Neural cell (in vitro differentiated cells): ENCODE measurements at regions not wholly inside any gene's neighbourhood (a gene's known extent, or its start where the extent isn't known, plus 50 kb on each side); places are given as distances from the start of the nearest gene placed in this dataset.

Experiments
- H2AFZ ChIP-seq: fragments of 200-600, 300-800 bp; sonication (generic), shearing (Covaris generic); 2 replicates; pipeline ENCODE4 v1.6.0; 2014; ENCODE audit warnings: low read depth, mild to moderate bottlenecking, antibody characterized with exemption, low read length, moderate library complexity
- H3F3A ChIP-seq: fragments of 200-600 bp; shearing (Covaris generic); 2 replicates; pipeline ENCODE4 v1.6.1; 2016; ENCODE audit warnings: mild to moderate bottlenecking, moderate library complexity, mixed read lengths, antibody characterized with exemption, low read length; ENCODE audit not compliant: insufficient read depth, poor library complexity, severe bottlenecking
- H3K27ac ChIP-seq: fragments of 200-600, 300-800 bp; sonication (generic), shearing (Covaris generic); 2 replicates; pipeline ENCODE4 v1.5.1; 2014; ENCODE audit warnings: mild to moderate bottlenecking, low read length, moderate library complexity
- H3K27me3 ChIP-seq: fragments of 300-800, 200-600 bp; sonication (generic), shearing (Covaris generic); 2 replicates; pipeline ENCODE4 v1.6.0; 2014; ENCODE audit warnings: mild to moderate bottlenecking, low read depth, low read length, moderate library complexity; ENCODE audit not compliant: insufficient read depth
- H3K36me3 ChIP-seq: fragments of 300-800, 200-600 bp; sonication (generic), shearing (Covaris generic); 2 replicates; pipeline ENCODE4 v1.5.1; 2014; ENCODE audit warnings: mild to moderate bottlenecking, antibody characterized with exemption, low read length, moderate library complexity; ENCODE audit not compliant: insufficient read depth
- H3K4me2 ChIP-seq: fragments of 300-800, 200-600 bp; sonication (generic), shearing (Covaris generic); 2 replicates; pipeline ENCODE4 v1.6.0; 2014; ENCODE audit warnings: mild to moderate bottlenecking, low read length
- H3K4me3 ChIP-seq: fragments of 300-800, 200-600 bp; sonication (generic), shearing (Covaris generic); 2 replicates; pipeline ENCODE4 v1.5.1; 2014; ENCODE audit warnings: mild to moderate bottlenecking, low read length, moderate library complexity
- H3K79me2 ChIP-seq: fragments of 200-600 bp; shearing (Covaris generic); replicated peaks from 2 replicates; pipeline ENCODE4 v1.6.0; 2014; ENCODE audit warnings: mild to moderate bottlenecking, low read length, moderate library complexity; ENCODE audit not compliant: insufficient read depth
- H3K9ac ChIP-seq: fragments of 300-800, 200-600 bp; sonication (generic), shearing (Covaris generic); 2 replicates; pipeline ENCODE4 v1.6.1; 2016; ENCODE audit warnings: mild to moderate bottlenecking, low read length, mixed read lengths
- H3K9me2 ChIP-seq: fragments of 200-600 bp; shearing (Covaris generic); 2 replicates; pipeline ENCODE4 v1.6.1; 2016; ENCODE audit warnings: mild to moderate bottlenecking, low read length, mixed read lengths; ENCODE audit not compliant: insufficient read depth
- H3K9me3 ChIP-seq: fragments of 200-600, 300-800 bp; sonication (generic), shearing (Covaris generic); 2 replicates; pipeline ENCODE4 v1.6.1; 2016; ENCODE audit warnings: mild to moderate bottlenecking, mixed run types, low read length, moderate library complexity, mixed read lengths
- H4K20me1 ChIP-seq: fragments of 200-600 bp; shearing (Covaris generic); 2 replicates; pipeline ENCODE4 v1.6.1; 2016; ENCODE audit warnings: mild to moderate bottlenecking, mixed run types; ENCODE audit not compliant: insufficient read depth
- CTCF ChIP-seq: fragments of 450-650 bp; IDR thresholded peaks from 2 replicates; pipeline ENCODE4 v1.5.1; 2014; ENCODE audit warnings: antibody characterized with exemption, mild to moderate bottlenecking, moderate library complexity; ENCODE audit not compliant: poor library complexity, severe bottlenecking
- EP300 ChIP-seq: fragments of 450-650 bp; conservative IDR thresholded peaks from 2 replicates; pipeline ENCODE4 v1.6.1; 2014; ENCODE audit warnings: antibody characterized with exemption, mild to moderate bottlenecking, moderate library complexity; ENCODE audit not compliant: poor library complexity, severe bottlenecking
- EZH2 ChIP-seq: fragments of 200-600, 300-800 bp; shearing (Covaris generic), sonication (generic); IDR thresholded peaks from 2 replicates; pipeline ENCODE4 v1.6.1; 2014; ENCODE audit warnings: antibody characterized with exemption, low read length, borderline replicate concordance, mild to moderate bottlenecking; ENCODE audit not compliant: insufficient read depth, poor library complexity, severe bottlenecking
- MXI1 ChIP-seq: fragments of 450-650 bp; conservative IDR thresholded peaks from 2 replicates; pipeline ENCODE4 v1.6.1; 2014; ENCODE audit warnings: antibody characterized with exemption, mild to moderate bottlenecking; ENCODE audit not compliant: poor library complexity, severe bottlenecking
- POLR2AphosphoS5 ChIP-seq: IDR thresholded peaks from 2 replicates; pipeline ENCODE4 v1.6.1; 2012
- RAD21 ChIP-seq: fragments of 450-650 bp; conservative IDR thresholded peaks from 2 replicates; pipeline ENCODE4 v1.6.1; 2014; ENCODE audit warnings: antibody characterized with exemption, mild to moderate bottlenecking, moderate library complexity
- REST ChIP-seq: IDR thresholded peaks from 2 replicates; pipeline ENCODE4 v1.6.1; 2012; ENCODE audit warnings: borderline replicate concordance
- SMC3 ChIP-seq: fragments of 450-650 bp; conservative IDR thresholded peaks from 2 replicates; pipeline ENCODE4 v1.6.1; 2014; ENCODE audit warnings: antibody characterized with exemption, mild to moderate bottlenecking, moderate library complexity; ENCODE audit not compliant: poor library complexity
- TAF1 ChIP-seq: IDR thresholded peaks from 2 replicates; pipeline ENCODE4 v1.6.1; 2012; ENCODE audit warnings: low read depth

- no peak overlapping the region for H3K4me3 ChIP-seq
- H3K9me2 ChIP-seq, result no peaks in the 10 kb centered on the region
- no peak overlapping the region for H2AFZ ChIP-seq
- H3K27me3 ChIP-seq, result no peaks in the 10 kb centered on the region
- no peaks in the 10 kb centered on the region for H3K36me3 ChIP-seq
- no peaks in the 10 kb centered on the region for H3K79me2 ChIP-seq
- no peak overlapping the region for H3K9ac ChIP-seq
- H3K4me2 ChIP-seq, result no peak overlapping the region
- TF ChIP-seq TAF1 (no peak), CTCF (no peak), MXI1 (no peak), REST (no peak), POLR2AphosphoS5 (no peak), EP300 (no peak), SMC3 (no peak)
- no peaks in the 10 kb centered on the region for H4K20me1 ChIP-seq
- H3F3A ChIP-seq, result no peaks in the 10 kb centered on the region
- H3K27ac ChIP-seq, result no peak overlapping the region
- H3K9me3 ChIP-seq, result no peaks in the 10 kb centered on the region
Measured at GRCh38 chr19:28437390-28438346, 775.3 kb downstream of the UQCRFS1 start.

- H3F3A ChIP-seq, result no peaks in the 10 kb centered on the region
- H3K27me3 ChIP-seq, result no peaks in the 10 kb centered on the region
- no peak overlapping the region for H3K4me3 ChIP-seq
- H3K9ac ChIP-seq, result no peak overlapping the region
- H3K36me3 ChIP-seq, result no peaks in the 10 kb centered on the region
- no peaks in the 10 kb centered on the region for H4K20me1 ChIP-seq
- no peak overlapping the region for H3K27ac ChIP-seq
- H3K79me2 ChIP-seq, result no peaks in the 10 kb centered on the region
- H3K9me2 ChIP-seq, result no peaks in the 10 kb centered on the region
- H2AFZ ChIP-seq, result no peak overlapping the region
- no peaks in the 10 kb centered on the region for H3K9me3 ChIP-seq
- no peak for TF ChIP-seq TAF1
- TF ChIP-seq SMC3, result no peak
- TF ChIP-seq REST, result no peak
- TF ChIP-seq EP300, result no peak
- no peak for TF ChIP-seq CTCF
- TF ChIP-seq MXI1, result no peak
- no peak for TF ChIP-seq POLR2AphosphoS5
- TF ChIP-seq EZH2, result no peak
- no peak for TF ChIP-seq RAD21
- no peak overlapping the region for H3K4me2 ChIP-seq
Measured at GRCh38 chr19:28436320-28436719, 776.6 kb downstream of the UQCRFS1 start.
